HT1080 (cell line): ENCODE measurements at regions not wholly inside any gene's neighbourhood (a gene's known extent, or its start where the extent isn't known, plus 50 kb on each side); places are given as distances from the start of the nearest gene placed in this dataset.
"Not testable (repeated sequence)": the region's sequence is repeated elsewhere in the genome, so short reads cannot be mapped to it uniquely, and the experiment has no call there.

Experiments used
- DNase-seq: peaks from one replicate; pipeline ENCODE4 v3.0.0-alpha.2; 2015; ENCODE audit warnings: low read depth

DNA sequence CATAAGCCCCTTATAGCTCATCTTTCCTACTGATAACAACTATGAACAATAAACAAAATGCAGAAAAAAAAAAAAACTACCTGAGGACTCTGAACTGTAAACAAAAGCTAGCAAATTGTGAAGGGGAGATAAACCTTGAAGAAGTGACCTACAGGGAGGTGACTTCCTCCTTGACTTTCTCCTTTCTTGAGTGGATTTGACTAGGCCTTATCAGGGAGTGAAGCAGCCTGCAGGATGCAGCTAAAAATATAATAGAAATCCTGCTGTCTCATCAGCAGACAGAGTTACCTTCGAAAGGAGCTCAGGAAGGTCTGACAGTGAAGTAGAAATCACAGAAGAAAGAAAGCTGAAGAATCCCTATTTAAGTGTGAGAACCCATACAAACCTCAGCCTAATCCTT lies 322.0 kb upstream of the HTR1E start:
- no peak for DNase-seq

DNA sequence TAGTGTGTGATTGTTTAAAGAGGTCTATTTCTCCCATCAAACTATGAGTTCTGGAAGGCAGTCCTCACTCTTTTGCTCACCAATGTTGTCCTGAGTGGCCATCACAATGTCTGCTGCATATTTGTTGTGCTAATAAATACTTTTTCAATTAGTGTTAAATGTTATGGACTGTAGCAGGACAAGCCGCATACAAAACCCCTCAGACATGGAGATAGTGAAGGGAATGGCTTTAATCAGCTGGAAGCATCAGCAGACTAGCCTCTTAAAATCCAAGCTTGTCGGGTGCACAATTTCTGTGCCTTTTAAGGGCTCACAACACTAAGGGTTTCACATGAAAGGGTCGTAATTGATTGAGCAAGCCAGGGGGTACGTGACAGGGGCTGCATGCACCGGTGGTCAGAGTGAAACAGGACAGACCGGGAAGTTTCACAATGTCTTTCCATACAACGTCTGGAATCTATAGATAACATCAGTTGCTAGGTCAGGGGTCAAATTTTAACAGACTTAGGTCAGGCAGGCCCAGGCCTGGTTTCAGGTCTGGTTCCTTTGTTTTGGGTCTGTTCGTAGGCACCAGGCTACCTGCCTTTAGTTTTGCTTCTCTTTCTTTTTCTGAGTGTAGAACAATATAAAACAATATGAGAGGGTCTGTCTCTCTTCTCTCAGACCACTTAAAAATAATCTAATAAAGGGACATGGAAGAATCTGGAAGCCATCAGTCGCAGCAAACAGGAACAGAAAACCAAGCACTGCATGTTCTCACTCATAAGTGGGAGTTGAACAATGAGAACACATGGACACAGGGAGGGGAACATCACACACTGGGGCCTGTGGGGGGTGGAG lies 327.6 kb upstream of the HTR1E start:
- no peak for DNase-seq

DNA sequence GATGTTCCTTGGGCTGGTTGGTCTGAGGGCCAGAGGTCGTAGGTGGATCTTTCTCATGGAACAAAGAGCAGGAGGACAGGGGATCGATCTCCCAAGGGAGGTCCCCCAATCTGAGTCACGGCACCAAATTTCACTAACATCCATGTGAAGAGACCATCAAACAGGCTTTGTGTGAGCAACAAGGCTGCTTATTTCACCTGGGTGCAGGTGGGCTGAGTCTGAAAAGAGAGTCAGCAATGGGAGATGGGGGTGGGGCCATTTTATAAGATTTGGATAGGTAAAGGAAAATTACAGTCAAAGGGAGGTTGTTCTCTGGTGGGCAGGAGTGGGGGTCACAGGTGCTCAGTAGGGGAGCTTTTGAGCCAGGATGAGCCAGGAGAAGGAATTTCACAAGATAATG lies 334.0 kb upstream of the HTR1E start:
- DNase-seq: not testable (repeated sequence)

GRCh38 chr6:86602093-86602492 lies 335.2 kb upstream of the HTR1E start:
- not testable (repeated sequence) for DNase-seq

DNA sequence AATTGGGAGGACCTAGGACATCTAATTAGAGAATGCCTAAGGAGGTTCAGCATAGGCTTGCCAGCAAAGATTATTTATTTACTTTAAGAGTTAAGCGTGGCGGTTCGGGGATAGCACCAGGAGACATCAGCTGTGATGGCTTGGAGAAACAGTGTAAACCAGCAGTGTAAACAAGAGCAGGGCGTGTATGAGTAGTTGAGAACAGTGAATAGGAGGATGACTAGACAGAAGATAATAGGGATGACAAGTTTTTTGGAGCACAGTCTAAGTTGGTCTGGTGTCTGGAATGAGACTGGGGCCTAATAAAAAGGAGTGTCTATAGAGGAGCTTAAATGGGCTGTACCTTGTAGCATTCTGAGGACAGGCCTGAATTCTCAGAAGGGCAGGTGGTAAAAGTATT lies 338.4 kb upstream of the HTR1E start:
- DNase-seq: not testable (repeated sequence)

DNA sequence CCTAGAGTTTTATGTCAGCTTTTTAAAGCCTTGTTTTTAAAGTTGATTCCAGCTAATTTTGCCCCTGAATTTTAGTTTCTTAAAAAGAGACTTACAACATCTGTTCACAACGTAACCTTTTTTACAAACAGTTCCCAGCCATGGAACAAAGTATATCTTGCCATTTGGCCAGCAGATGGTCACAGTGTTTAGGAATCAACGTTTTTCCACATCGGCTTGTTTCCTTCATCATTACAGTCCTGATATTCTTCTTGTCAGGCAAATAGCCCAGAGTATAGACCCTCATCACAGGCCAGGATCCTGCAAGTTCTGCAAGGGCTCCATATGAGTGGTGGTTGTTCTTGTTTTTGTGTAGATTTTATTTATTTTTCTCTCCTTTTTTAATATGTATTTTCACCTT lies 341.7 kb upstream of the HTR1E start:
- no peak for DNase-seq

DNA sequence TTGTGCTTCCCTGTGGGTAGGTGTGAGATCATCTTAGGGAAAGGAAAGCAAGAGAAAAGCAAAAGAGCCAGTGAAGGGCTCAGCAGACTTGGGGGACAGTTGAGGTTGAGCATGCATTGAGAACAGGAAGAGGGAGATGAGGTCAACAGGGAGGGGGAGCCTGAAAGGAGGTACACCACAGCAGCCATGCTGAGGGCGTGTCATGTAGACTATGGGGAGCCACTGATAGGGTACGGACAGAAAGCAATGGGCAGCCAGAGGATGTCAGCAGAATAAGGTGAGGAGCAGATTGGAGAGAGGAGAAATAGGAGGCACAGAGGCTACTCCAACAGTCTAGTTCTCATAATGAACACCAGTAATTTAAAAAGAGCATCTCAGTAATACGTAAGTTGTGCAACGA lies 351.1 kb upstream of the HTR1E start:
- DNase-seq: no peak

GRCh38 chr6:86581833-86582232 lies 355.5 kb upstream of the HTR1E start:
- DNase-seq: peak; percentile 60

DNA sequence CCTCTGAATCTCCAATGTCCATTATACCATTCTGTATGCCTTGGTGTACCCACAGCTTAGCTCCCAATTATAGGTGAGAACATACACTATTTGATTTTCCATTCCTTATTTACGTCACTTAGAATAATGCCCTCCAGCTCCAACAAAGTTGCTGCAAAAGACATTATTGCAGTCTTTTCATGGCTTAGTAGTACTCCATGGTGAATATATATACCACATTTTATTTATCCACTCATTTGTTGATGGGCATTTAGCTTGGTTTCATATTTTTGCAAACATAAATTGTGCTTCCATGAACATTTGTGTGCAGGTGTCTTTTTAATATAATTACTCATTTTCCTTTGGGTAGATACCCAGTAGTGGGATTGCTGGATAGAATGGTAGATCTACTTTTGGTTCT lies 374.1 kb upstream of the HTR1E start:
- no peak for DNase-seq

- DNase-seq: no peak
These were observed 379.0 kb upstream of the HTR1E start for GRCh38 chr6:86558318-86558717.

DNA sequence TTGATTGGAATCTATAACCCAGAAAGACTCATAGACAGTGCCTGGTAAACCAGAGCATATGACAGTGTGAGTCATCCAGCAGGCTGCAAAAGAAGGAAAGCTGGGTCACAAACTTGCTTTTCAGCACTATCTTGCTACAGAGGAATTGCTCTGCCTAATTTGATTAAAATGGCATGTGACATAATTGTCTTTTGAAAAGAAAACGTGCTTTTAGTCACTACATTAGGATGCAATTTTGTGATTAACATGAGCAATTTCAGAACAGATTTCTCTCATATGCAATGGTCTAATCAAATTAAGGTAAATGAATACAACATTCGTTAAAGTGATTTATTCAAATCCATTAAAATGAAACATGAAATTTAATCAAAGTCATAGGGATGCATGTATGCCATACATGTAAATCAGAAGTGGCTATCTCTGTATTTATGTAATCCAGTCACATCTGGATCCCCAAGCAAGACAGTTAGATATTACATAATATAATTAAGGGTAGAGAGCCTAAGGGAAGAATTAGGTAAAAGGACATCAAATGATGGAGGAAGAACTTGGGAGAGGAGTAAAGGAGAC lies 400.0 kb upstream of the HTR1E start:
- no peak for DNase-seq

DNA sequence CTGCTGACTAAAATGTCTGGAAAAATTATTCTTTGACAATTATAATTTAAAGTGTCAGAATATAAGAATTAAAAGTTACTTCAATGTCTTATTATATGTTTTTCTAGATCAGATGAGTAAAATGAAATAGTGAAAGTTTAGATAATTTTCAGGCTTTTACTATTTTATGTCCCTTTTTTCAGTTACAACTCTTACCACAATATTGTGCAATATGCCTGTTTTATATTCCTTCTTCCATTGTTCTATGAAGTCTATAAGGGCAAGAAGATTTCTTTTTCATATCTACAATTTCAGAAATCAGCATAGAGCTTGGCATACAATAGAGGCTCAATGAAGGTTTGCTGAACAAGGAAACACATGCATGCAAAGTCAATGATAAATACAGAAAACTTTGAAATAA lies 401.2 kb upstream of the HTR1E start:
- no peak for DNase-seq

GRCh38 chr6:86535100-86535499 lies 402.2 kb upstream of the HTR1E start:
- no peak for DNase-seq

- no peak for DNase-seq
These were observed 407.7 kb upstream of the HTR1E start for GRCh38 chr6:86529635-86530034.

DNA sequence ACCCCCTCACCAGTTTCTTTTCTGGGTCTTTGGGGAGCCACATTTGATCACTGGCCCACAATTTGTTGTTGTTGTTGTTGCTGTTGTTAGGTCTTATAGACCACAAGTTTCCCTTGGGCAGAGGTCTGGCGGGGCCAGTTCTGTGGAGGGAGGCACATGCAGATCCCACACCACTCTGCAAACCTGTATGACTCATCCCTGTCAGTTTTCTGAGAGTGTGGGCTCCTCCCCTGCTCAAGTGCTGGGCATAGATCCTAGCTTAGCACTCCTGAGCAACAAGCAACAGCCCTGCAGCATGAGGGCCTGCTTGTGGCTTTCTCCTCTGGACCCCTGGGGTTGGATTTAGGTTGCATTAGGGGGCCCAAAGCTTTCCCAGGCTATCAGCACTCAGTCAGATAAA lies 411.1 kb upstream of the HTR1E start:
- peak; percentile 0 for DNase-seq

DNA sequence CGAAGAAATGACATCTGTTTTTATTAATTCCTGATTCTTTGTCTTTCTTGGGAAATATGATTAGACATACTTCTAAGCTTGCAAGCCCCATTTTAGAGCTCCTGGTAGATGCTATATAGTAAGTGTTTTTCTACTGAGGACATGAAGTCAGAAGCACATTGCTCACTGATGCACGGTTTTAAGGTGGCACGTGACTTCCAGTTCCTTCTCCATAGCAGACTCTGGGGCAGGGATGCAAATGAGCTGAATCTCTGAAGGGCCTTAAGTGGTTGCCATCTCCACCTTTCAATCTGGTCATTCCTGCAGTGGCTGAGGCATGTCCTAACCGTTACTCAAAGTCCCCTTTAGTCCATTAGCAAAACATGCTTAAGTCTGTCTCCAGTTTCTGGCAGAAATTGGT lies 421.2 kb upstream of the HTR1E start:
- no peak for DNase-seq

DNA sequence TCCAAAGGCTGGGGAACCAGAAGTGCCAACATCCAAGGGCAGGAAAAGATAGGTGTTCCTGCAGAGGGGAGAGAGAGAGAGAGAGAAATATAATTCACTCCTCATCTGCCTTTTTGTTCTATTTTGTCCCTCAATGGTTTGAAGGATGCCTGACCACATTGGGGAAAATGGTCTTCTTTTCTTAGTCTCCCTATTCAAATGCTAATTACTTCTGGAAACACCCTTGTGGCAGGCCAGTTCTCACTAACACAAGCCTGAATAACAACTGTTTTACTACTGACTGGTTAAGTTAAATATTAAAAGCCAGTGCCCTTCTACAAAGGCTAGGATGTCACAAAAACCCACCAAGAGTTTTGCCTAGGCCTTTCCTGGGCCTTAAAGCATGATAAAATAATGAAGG lies 425.4 kb upstream of the HTR1E start:
- no peak for DNase-seq

GRCh38 chr6:86508230-86508629 lies 429.1 kb upstream of the HTR1E start:
- DNase-seq: no peak

DNA sequence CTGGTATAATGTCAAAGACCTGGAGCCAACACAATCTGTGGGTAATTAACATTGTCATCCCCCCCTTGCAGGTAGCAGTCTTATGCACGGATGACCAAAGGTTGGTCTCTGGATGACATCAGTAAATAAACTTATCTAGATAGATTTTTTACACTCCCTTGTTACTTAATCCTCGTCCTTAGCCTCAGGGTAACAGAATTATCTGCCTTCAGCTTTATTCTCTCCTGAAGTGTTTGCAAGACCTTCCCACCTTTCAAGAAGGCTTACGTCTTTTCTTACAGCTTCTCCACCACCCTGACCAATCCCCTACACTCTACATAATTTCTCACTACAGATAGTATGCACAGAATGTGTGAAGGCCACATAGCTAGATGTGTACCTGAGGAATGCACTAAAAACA lies 434.8 kb upstream of the HTR1E start:
- no peak for DNase-seq

DNA sequence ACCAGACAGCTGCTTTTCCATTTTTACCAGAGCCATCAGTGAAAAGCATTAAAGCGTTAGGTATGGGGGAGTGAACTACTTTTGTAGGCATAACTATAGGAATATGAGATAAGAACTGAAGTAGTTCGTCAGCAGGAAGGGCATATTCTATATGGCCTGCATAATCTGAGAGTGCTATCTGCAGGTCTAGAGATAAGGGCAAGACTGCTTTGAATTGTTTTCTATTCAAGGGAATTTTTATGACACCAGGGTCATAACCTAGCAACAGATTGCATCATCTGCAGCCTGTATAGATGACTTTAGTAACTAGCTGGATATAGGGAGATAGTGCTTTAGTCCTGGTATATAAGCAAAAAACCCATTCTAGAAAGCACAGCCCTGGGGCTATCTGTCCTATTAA lies 437.3 kb upstream of the HTR1E start:
- no peak for DNase-seq

DNA sequence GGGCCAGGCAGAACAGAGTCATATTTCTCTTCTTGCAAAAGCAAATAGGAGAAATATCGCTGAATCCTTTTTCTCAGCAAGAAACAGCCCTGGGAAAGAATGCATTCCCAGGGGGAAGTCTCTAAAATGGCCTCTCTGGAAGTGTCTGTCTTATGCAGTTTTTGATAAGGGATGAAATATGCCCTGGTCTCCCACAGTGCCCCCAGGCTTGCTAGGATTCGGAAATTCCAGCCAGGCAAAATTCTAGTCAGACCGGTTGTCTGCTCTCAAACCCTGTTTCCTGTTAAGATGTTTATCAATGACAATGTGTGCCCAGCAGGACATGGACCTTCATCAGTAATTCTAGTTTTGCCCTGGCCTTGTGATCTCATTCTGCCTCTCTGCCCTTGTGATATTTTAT lies 448.3 kb upstream of the HTR1E start:
- not testable (repeated sequence) for DNase-seq

- no peak for DNase-seq
These were observed 449.6 kb upstream of the HTR1E start for GRCh38 chr6:86487660-86488221.

DNA sequence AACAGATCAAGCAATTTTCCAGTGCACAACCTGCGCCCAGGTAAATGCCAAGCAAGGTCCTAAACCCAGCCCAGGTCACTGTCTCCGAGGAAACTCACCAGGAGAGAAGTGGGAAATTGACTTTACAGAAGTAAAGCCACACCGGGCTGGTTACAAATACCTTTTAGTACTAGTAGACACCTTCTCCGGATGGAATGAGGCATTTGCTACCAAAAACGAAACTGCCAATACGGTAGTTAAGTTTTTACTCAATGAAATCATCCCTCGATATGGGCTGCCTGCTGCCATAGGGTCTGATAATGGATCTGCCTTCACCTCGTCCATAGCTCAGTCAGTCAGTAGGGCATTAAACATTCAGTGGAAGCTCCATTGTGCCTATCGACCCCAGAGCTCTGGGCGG lies 459.0 kb upstream of the HTR1E start:
- not testable (repeated sequence) for DNase-seq
